ENCODE measurements at regions not wholly inside any gene's neighbourhood (a gene's known extent, or its start where the extent isn't known, plus 50 kb on each side); places are given as distances from the start of the nearest gene placed in this dataset.

- ChIA-PET CTCF (no interaction called here), POLR2A (ENCODE audit: unreplicated experiment) (no interaction called here)
- intact Hi-C loops (cut with micrococcal nuclease) (no loop called here), in situ Hi-C loops (cut with MboI; ENCODE audit: low sequenced_read_pairs) (no loop called here), dilution Hi-C loops (cut with HindIII; ENCODE audit: low sequenced_read_pairs, unreplicated experiment) (no loop called here)
- Histone ChIP-seq H4K91ac (ENCODE audit: insufficient read depth, low read depth, low read length) (no peak overlapping the region), H2BK5ac (ENCODE audit: low read depth, low read length, poor library complexity, severe bottlenecking) (no peak overlapping the region), H3K27me3 (ENCODE audit: control insufficient read depth, insufficient read depth, low read length) (no peaks in the 10 kb centered on the region), H3K36me3 (ENCODE audit: control insufficient read depth, insufficient read depth, low read length) (no peaks in the 10 kb centered on the region), H3K18ac (ENCODE audit: low read depth, low read length) (no peak overlapping the region), H3K4me1 (ENCODE audit: control insufficient read depth, insufficient read depth, low read length) (no peaks in the 10 kb centered on the region; the same call in 1 of the 2 replicates), H2BK15ac (ENCODE audit: low read depth, low read length) (no peak overlapping the region), H3K14ac (replicated peaks; ENCODE audit: low read depth, low read length) (no peak overlapping the region), H3K4me3 (ENCODE audit: insufficient read depth, low read depth, low read length) (no peak overlapping the region), H3K79me1 (ENCODE audit: low read depth in 1 of 2, low read length in 2 of 2) (no peaks in the 10 kb centered on the region), H2AFZ (replicated peaks; ENCODE audit: low read length, poor library complexity) (no peak overlapping the region), H3K9me3 (ENCODE audit: control insufficient read depth, insufficient read depth, low read length) (peaks cover 3% of the 10 kb centered on the region; the same call in 1 of the 2 replicates), H2BK120ac (ENCODE audit: low read depth, low read length) (no peak overlapping the region), H4K8ac (ENCODE audit: low read depth in 2 of 2, low read length in 2 of 2) (no peak overlapping the region), H4K20me1 (ENCODE audit: insufficient read depth, low read length) (no peaks in the 10 kb centered on the region), H2BK20ac (ENCODE audit: low read depth, low read length) (no peak overlapping the region), H2AK5ac (ENCODE audit: low read depth, low read length) (no peak overlapping the region), H4K5ac (ENCODE audit: low read depth, low read length) (no peak overlapping the region), H3K4ac (ENCODE audit: low read depth, low read length) (no peak overlapping the region), H3K23ac (ENCODE audit: low read depth, low read length) (no peak overlapping the region), H3K9me1 (ENCODE audit: insufficient read depth, low read length) (no peaks in the 10 kb centered on the region), H3K9ac (ENCODE audit: low read depth, low read length) (no peak overlapping the region), H2AK9ac (replicated peaks; ENCODE audit: low read depth, low read length, poor library complexity) (no peak overlapping the region), H3K56ac (ENCODE audit: extremely low read depth, insufficient read depth, low read length) (no peak overlapping the region), H3K4me2 (ENCODE audit: low read depth, low read length) (no peak overlapping the region), H3K27ac (ENCODE audit: insufficient read depth, low read length) (no peak overlapping the region)
- no peak for TF ChIP-seq MAZ (IDR thresholded peaks at IDR 0.05; ENCODE audit: borderline replicate concordance, low read depth, low read length)
- no peak for TF ChIP-seq POLR2A (IDR thresholded peaks at IDR 0.05; ENCODE audit: low read depth, low read length)
- TF ChIP-seq BHLHE40 (IDR thresholded peaks at IDR 0.05; ENCODE audit: low read depth, low read length) = no peak
- no peak for TF ChIP-seq CHD1 (IDR thresholded peaks at IDR 0.05; ENCODE audit: low read depth, low read length)
- TF ChIP-seq MAFK (IDR thresholded peaks at IDR 0.05; ENCODE audit: low read depth, low read length) = no peak
- no peak for TF ChIP-seq RCOR1 (IDR thresholded peaks at IDR 0.05; ENCODE audit: insufficient replicate concordance, low read length)
- no peak for TF ChIP-seq USF2 (IDR thresholded peaks at IDR 0.05; ENCODE audit: low read depth, low read length)
- TF ChIP-seq MXI1 (IDR thresholded peaks at IDR 0.05; ENCODE audit: borderline replicate concordance, low read depth, low read length) = no peak
- no peak for TF ChIP-seq ELK1 (IDR thresholded peaks at IDR 0.05; ENCODE audit: borderline replicate concordance, low read depth, low read length)
- TF ChIP-seq CTCF (conservative IDR thresholded peaks at IDR 0.05; ENCODE audit: low read depth, low read length) = no peak
- TF ChIP-seq CEBPB (IDR thresholded peaks at IDR 0.05; ENCODE audit: low read depth, low read length) = no peak
- no peak for TF ChIP-seq RAD21 (IDR thresholded peaks at IDR 0.05; ENCODE audit: low read length)
- TF ChIP-seq RFX5 (IDR thresholded peaks at IDR 0.05; ENCODE audit: low read depth, low read length) = no peak
- TF ChIP-seq NFE2L2 (IDR thresholded peaks at IDR 0.05; ENCODE audit: low read depth, low read length) = no peak
- TF ChIP-seq SMC3 (IDR thresholded peaks at IDR 0.05; ENCODE audit: low read depth, low read length) = no peak
- BruUV-seq (replicated peaks) = no TSS peak
- ATAC-seq (ENCODE audit: low read depth) (no peak), DNase-seq (no peak)
- no CpG with 5 or more reads among the region's 4 CpGs for WGBS, 2 experiments (ENCODE audit: extremely low coverage in 2 of 2, insufficient read length in 1 of 2)
These were observed 112.8 kb upstream of the PSMD7 start for GRCh38 chr16:74183601-74184360.
